Fibroblast of gingiva (primary cell): ENCODE measurements at regions not wholly inside any gene's neighbourhood (a gene's known extent, or its start where the extent isn't known, plus 50 kb on each side); places are given as distances from the start of the nearest gene placed in this dataset.
"Not testable (repeated sequence)": the region's sequence is repeated elsewhere in the genome, so short reads cannot be mapped to it uniquely, and the experiment has no call there.

ENCODE experiments used
- DNase-seq: peaks from one replicate; pipeline ENCODE4 v3.0.0-alpha.2; 2011; ENCODE audit warnings: low read depth

DNA sequence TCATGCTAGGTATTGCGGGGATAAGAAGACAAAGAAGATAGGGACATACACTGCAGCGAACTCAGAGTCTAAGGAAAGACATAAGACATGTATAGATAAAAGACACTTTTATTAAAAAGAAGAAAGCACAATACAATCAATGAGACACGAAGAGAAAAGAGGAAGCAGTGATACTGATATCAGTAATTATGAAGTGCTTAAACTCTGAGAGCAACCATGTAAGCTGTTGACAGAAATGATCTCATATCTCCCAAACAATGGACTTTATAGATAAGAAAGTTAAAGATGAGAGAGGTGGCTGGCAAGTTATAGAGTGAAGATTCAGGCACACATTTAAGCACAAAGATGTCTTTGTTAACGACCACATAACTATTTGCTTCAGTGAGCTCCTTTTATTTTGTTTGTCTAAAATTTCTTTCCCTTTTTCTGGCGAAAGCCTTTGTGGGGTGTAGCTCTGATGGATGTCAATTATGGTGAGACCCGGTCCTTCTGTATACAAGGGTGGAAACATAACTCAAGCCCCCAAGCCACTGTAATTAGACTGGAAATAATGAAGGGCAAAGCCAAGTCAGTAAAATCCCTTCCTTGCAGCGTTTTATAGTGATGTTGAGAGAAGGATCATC lies 818.0 kb upstream of the SLC10A2 start:
- no peak for DNase-seq

DNA sequence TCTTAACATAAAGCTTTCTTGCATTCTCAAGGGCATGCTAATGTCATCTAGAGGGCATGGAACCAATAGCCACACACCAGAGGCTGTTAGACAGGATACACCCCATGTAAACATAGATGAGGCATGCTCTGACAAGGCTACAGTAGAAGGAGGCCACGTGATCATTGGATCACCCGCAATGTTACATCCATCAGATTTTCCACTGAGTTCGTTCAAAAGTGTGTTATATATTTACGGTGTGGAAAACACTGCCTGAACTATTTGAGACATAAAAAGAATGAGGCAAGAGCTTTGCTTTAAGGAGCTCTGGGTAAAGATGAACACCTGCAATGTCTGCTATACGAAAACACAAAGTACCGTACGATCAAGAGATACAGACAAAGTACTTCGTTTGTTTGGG lies 817.5 kb upstream of the SLC10A2 start:
- DNase-seq = no peak

DNA sequence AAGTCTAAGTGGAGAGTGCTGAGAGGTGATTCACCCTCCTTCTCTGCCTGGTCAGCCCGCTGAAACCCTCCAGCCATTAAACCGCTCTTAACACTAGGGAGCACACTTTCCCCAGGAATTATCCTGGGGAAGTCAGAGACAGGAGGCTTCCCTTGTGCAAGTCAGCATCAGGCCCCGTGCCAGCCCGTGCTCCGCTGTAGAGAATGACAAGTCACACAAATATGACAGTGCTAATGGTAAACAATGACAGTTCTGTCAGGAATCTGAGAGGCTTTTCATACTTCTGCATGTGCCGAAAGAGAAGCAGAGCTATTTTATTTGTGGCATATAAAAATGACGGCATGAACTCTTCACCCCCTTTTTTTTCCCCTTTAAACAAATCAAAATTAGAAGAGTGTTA lies 816.9 kb upstream of the SLC10A2 start:
- DNase-seq = peak; percentile 74

DNA sequence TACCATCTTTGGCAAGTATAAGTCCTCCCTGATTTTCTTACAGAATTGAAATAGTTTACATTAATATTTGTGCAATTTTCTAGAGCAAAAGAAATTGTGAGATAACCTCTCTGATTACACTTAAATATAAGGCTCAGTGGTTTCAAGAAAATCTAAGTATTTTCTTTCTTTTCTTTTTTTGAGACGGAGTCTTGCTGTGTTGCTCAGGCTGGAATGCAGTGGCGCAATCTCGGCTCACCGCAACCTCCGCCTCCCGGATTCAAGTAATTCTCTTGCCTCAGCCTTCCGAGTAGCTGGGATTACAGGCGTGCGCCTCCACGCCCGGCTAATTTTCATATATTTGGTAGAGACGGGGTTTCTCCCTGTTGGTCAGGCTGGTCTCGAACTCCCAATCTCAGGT lies 813.9 kb upstream of the SLC10A2 start:
- DNase-seq = not testable (repeated sequence)

DNA sequence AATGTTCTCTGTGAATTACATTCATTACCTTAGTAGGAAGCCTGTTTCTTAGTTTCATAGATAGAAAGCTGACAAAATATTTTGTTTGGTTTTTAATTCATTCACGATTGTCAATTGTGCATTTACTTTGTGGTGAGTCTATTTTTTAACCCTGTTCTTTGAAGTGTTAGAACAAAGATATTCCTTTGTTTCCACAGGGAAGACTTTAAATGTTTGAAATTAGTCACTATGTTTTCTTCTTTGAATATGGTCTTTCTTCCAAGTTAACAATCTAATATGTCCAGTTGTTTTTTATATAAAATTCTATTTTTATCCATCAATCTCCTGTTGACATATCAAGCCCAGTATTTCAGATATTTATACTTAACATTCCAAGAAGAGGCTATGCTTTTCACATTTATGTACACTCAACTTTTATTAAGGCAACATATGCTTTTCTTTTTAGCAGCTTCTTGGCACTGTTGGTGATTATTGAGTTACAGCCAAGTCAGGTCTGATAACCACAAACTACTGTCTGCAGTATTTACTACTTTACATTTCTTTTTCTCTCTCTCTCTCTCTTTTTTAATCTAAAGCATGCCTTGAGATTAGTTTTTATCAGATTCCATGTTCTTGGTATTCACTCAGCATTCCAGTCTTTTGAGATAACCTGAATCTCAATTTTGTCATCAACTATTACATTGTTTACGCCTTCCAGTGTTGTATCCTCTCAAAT lies 812.8 kb upstream of the SLC10A2 start:
- DNase-seq = no peak

DNA sequence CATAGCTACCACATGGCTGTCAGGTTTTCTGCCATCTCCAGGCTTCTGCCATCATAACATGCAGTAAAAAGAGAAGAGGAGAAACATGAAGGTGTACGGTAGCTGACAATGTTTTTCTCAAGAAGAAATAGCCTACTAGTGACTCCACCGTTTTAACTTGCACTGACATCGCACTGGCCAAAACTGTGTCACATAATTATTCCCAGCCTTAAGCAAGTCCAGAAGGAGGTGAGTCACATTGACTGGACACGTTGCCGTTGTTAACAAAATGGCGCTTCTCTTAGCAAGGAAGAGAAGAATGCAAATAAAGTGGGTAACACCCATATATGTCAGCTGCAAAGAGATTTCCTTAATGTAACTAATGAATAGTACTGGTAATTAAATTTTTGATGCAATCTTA lies 810.4 kb upstream of the SLC10A2 start:
- DNase-seq = peak; percentile 2

DNA sequence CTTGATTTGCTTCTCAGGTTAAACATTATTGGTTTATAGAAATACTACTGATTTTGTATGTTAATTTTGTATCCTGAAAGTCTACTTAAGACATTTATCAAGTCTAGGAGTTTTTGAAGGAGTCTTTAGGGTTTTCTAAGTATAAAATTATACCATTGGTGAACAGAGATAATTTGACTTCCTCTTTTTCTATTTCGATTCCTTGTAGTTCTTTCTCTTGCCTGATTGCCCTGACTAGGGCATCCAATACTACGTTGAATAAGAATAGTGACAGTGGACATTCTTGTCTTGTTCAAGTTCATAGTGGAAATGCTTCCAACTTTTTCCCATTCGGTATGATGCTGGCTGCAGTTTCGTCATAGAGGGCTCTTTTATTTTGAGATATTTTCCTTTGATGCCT lies 807.5 kb upstream of the SLC10A2 start:
- DNase-seq = no peak

DNA sequence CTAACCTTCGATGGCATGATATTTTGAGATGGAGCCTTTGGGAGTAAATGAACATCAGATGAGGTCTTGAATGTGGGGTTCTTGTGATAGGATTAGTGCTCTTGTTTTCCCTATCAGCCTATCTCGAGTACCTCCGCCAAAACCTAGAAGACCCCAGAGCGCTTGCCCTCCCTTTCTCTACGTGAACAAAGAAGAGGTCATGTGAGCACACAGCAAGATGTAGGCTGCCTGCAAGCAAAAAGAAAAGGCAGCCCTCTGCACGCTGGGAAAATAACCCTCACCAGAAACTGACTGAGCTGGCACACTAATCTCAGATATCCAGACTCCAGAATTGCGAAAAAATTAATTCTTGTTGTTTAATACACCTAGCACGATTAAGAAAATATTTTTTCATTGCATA lies 799.8 kb upstream of the SLC10A2 start:
- DNase-seq = no peak

DNA sequence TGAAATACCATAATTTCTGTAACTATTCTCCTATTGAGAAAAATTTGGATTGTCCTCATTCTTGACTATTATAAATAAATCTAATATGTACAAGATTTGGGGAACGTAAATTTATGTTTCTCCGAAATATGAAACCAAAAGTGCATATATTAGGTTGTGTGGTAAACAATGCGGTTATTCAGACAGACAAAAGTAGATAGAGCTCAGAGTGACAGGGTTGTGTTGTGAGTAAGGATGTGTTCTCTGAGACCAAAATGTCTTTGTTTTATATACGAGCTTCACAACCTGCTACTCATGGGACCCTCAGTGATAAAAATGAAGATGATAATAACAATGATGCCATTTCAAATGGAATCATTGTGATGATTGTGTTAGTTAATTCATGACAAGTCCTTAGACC lies 796.3 kb upstream of the SLC10A2 start:
- no peak for DNase-seq

DNA sequence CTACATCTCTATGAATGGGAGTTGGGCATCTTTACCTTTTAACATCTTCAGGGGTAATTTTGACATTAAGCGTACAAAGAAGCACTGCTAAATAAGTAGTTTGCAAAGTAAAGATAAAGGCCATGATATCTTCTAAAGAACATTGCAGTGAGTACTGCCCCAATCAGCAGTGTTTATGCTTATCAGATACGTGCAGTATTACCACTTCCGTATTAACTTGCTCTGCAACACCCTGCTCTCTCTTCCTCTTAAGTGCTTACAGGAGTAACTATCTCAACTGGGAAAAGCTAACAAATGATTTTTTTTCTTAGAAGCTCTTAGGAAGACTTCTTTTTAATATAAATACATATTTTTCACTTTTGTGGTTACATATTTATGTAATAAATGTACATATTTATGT lies 793.7 kb upstream of the SLC10A2 start:
- no peak for DNase-seq

DNA sequence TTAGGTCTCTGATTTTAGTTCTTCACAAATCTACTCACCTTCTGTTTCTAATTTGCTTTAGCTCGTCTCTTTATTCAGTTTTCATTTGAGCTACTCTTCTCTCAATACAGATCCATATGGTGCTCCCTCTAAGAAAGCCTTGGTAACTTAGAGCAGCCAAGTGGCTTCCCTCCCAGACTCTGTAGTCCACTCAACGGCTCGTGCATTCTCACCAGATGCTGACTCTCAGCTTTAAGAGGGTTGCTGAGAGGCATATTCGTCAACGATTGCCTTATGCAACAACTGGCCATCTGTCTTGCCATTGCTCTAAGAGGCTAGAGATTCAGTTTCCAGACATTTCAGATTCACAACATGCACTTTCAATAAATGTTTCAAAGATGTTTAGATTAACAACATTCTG lies 785.8 kb upstream of the SLC10A2 start:
- DNase-seq = no peak

DNA sequence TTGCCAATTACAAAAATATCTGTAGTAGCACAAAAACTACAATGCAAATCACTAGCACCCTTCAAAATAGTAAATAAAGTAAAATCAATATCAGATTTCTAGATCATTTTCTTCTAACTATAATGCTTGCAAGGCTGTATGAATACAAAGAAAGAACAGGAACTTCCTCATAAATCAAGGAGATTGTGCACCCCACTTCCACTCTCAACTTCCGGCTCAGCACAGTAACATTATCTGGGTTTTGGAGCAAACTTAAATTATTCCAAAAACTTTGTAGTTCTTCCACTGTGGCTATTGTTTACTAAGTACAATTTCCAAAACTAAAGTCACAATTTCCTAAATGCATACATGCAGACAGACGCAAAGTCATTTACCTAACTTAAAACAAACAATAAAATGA lies 778.3 kb upstream of the SLC10A2 start:
- DNase-seq = no peak

DNA sequence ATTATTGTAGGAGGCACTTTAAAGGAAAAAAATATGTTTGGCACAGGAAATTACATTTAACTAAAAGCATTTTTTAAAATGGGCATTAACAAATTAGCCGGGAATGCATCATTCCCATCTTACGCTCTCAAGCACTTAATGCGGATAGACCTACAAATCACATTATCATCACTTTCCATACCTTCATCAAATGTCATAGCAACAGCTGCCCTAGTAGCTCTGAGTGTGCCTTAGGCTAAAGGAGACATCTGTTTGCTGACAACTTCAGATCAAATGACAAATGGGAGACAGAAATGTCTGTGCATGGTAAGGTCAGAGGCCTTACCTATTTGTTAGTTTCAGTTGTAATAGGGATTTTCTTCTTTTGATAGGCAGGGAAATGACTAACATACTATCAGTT lies 773.2 kb upstream of the SLC10A2 start:
- no peak for DNase-seq

DNA sequence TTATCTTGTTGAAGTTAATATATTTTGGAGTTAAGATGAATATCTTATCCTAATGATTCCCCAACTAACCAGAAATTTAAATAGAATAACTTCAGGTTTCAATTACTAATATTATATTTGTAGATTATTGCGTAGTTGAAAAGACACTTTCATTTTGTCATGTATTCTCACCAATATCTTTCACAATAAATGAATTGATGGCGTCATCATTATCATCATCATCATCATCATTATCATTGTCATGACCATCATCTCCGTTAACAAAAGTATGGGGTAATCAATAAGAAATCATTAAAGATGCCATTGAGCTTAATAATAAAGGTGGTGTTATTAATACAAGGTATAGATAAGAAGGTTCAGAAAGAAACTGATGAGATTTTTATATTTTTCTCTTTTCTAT lies 768.8 kb upstream of the SLC10A2 start:
- DNase-seq = no peak

DNA sequence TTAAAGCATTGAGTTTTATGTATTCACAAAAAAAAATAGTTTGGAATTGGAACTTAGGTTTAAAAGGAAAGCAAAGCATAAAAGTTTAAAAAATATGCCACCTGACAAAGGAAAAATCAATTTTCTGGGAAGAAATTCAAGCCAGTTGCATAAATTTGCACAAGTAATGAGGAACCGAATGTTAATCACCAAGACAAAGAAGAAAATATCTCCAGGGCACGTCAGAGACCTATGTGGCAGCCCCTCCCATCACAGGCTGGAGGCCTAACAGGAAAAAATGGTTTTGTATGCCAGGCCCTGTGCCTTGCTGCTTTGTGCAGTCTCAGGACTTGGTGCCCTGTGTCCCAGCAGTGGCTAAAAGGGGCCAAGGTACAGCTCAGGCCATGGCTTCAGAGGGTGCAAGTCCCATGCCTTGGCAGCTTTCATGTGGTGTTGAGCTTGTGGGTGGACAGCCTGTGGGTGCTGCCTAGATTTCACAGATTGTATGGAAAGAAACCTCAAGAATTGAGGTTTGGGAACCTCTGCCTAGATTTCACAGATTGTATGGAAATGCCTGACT lies 767.2 kb upstream of the SLC10A2 start:
- DNase-seq = no peak

DNA sequence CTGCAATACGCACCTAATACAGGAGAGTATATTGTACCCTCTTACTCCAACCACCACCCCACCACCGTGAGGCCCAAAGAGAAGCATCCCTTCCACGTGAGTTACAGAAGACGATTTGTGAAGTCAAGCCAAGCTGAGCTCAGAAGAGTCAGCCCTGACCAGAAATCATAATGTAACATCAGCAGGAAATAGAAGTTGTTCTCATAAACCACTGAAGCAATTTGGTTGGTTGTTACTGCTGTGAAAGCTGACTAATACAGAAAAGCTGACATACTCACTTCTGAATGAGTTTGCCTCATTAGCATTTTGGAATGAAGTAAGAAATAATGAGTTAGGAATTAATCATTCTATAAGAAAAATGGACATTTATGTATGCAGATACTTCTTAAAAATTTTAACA lies 749.4 kb upstream of the SLC10A2 start:
- DNase-seq = no peak

DNA sequence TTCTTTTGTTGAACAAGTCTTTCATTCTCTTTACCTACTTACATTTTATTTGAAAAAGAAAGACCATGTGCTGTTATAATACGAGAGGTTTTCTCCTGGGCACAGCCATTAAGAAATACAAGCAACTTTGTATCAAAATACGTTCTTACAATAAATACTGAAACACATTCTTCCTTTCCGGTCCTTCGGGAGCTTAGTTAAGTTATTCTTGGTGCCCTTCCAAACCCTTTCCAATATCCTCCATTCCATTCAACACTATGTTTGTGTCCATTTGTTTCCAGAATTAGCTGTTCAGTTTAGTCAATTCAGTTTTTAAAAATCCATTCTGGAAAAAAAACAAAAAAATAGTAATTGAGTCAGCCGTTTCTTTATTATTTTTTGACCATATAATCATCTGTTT lies 746.8 kb upstream of the SLC10A2 start:
- no peak for DNase-seq

DNA sequence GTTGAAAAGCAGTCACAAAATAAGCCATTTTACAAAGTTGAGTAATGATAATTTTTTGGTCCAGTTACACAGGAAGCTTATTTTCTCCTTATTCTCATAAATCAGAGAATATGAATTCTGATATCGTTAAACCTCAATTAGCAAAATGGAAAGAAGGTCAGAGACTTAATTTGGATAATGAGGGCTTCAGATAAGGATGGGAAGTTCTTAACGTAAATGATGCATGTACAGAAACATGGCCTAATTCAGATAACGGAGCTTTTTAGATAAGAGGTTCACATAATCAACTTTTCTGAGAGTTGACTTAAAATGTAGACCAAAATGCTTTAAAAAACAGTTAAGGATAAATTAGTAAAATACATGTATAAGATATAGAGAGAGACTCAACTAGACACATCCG lies 746.3 kb upstream of the SLC10A2 start:
- DNase-seq = no peak

DNA sequence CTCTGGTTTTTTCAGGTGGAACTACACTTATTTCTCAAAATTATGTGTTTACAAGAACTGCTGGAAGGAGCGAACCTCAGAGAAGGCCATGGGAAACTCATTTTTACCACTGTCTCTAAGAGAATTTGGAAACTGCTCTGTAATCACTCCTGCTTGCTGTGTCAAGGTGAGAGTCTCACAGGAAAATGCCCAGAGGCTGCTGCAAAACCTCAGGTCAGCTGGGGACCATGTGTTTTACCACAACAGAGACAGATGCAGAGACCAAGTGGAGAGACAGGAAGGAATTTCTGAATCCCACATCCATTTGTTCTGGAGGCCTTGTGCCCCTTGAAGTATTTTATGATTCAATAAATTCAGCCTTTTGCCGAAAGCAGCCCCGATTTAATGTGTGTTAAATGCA lies 743.8 kb upstream of the SLC10A2 start:
- DNase-seq = no peak

DNA sequence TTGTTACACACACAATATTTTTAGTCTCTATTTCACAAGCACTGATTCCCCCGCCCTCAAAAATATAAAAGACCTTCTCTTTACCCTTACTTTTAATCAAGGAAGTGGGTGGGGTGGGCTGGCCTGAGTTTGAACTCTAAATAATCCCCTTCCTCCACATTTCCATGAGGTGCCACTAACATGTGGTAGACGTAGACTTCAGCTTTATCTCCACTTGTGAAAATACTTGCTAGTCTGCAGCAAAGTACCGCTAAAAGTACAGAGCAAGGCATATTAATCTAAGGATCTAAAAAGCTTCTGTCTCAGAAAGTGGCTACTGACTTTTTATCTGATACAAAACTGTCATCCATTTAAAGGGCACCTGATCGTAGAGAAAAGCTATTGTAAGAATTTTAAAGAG lies 739.6 kb upstream of the SLC10A2 start:
- DNase-seq = no peak

DNA sequence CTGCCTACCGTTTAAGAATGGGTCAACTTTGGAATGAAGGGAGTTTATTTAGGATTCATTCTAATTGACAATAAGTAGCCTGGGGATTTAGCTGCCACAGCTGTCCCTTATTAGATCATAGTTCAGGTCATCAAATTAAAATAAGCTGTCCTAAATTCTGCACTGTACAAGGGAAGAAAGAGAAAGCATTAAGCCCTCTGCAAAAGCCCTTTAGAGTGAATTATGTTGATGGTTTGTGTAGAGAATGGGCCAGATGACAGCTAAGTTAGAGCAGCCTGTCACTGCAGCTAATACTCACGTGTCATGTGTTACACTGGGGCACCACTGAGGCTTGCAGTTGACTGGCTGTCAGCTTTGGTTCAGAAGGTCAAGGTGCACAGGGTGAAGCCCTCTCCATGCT lies 737.1 kb upstream of the SLC10A2 start:
- no peak for DNase-seq

DNA sequence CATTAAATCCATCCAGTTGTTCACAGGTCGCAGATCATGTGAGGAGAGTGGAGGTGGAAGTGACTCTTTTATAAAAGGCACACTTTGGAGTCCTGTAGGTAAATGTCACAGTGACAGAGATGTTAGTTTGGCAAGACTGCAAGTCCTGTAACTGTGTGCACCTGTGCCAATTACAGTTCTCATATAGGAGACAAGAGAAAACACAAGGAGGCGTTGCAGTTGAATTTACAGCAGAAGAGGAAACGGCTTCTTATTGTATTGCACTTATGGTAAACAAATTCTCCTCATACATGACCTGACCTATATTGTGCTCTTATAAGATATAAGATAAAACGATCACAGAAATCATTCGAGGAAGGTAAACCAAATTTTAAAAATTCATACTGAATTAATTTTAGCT lies 732.8 kb upstream of the SLC10A2 start:
- DNase-seq = no peak

DNA sequence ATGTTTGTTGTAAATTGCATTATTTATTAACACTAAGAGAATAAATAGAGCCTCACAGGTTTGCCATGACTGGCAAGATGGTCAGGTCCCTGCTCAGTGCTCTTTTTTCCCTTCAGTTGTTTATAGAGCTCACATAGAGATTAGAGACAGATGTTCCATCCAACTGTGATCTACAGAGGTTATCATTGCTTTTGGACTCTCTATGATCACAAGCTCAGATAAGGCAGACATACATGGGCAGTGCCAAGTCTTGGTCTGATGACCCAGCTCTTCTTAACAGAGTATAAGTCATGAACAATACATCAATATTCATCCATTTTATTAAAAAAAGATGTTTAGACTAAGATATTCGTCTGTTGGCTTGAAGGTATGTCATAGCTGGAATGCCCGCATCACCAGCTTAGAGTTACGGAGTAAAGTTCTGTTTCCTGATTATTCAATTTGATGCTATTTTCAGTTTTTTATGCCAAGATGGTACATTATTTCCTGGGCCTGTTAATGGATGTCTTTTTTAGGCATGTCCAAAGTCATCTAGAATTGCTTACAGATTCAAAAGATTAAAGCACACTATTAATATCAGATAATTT lies 729.8 kb upstream of the SLC10A2 start:
- DNase-seq = no peak

DNA sequence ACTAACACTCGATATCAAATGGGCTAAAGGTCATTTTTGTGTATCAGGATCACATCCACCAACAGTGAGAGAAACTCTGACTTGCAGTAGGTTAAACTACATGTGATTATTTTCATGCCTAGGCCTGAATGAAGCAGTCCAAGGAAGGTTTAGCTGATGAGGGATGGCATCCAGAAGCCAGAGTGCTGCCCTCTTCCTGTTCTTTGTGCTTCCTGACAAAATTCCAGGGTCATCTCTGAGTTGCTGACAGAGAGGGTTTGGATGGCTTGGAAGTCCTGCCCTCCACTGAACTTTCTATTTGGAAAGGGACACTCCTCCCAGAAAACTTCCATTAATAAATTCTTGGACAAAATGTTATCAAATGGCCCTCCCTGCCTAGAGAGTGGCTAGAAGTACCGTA lies 728.3 kb upstream of the SLC10A2 start:
- no peak for DNase-seq
